ENCODE measurements at regions not wholly inside any gene's neighbourhood (a gene's known extent, or its start where the extent isn't known, plus 50 kb on each side); places are given as distances from the start of the nearest gene placed in this dataset.

GRCh38 chr15:62826561-62826960 lies 216.0 kb upstream of the TPM1 start:
- no peaks in the 10 kb centered on the region for H3K36me3 ChIP-seq (ENCODE audit: insufficient read depth, low read length)
- H3K27me3 ChIP-seq (ENCODE audit: insufficient read depth, low read length) = no peaks in the 10 kb centered on the region
- no peak overlapping the region for H3K27ac ChIP-seq (ENCODE audit: low read depth, low read length)
- H3K4me1 ChIP-seq (ENCODE audit: control insufficient read depth, insufficient read depth, low read length, unreplicated experiment) = peaks cover 17% of the 10 kb centered on the region
- no peak overlapping the region for H3K4me3 ChIP-seq (ENCODE audit: low read depth, low read length)
- H3K79me2 ChIP-seq (ENCODE audit: control insufficient read depth, insufficient read depth, low read length, unreplicated experiment) = no peaks in the 10 kb centered on the region
- no peak overlapping the region for H2AFZ ChIP-seq (ENCODE audit: low read length, unreplicated experiment)

- H3K27ac ChIP-seq (ENCODE audit: low read depth, low read length) = no peak overlapping the region
- H3K27me3 ChIP-seq (ENCODE audit: insufficient read depth, low read length) = no peaks in the 10 kb centered on the region
- H3K36me3 ChIP-seq (ENCODE audit: insufficient read depth, low read length) = no peaks in the 10 kb centered on the region
- H2AFZ ChIP-seq (ENCODE audit: low read length, unreplicated experiment) = no peak overlapping the region
- H3K4me1 ChIP-seq (ENCODE audit: control insufficient read depth, insufficient read depth, low read length, unreplicated experiment) = peaks cover 17% of the 10 kb centered on the region
- H3K79me2 ChIP-seq (ENCODE audit: control insufficient read depth, insufficient read depth, low read length, unreplicated experiment) = no peaks in the 10 kb centered on the region
- no peak overlapping the region for H3K4me3 ChIP-seq (ENCODE audit: low read depth, low read length)
Measured at GRCh38 chr15:62828364-62828763, 214.2 kb upstream of the TPM1 start.

GRCh38 chr15:62832231-62832630 lies 210.3 kb upstream of the TPM1 start:
- H3K79me2 ChIP-seq (ENCODE audit: control insufficient read depth, insufficient read depth, low read length, unreplicated experiment) = no peaks in the 10 kb centered on the region
- no peak overlapping the region for H2AFZ ChIP-seq (ENCODE audit: low read length, unreplicated experiment)
- H3K27ac ChIP-seq (ENCODE audit: low read depth, low read length) = no peak overlapping the region
- H3K4me1 ChIP-seq (ENCODE audit: control insufficient read depth, insufficient read depth, low read length, unreplicated experiment) = no peaks in the 10 kb centered on the region
- H3K4me3 ChIP-seq (ENCODE audit: low read depth, low read length) = no peak overlapping the region
- peaks cover 15% of the 10 kb centered on the region; the same call in 1 of the 2 replicates for H3K36me3 ChIP-seq (ENCODE audit: insufficient read depth, low read length)
- no peaks in the 10 kb centered on the region for H3K27me3 ChIP-seq (ENCODE audit: insufficient read depth, low read length)

GRCh38 chr15:62833646-62834045 lies 208.9 kb upstream of the TPM1 start:
- no peaks in the 10 kb centered on the region for H3K79me2 ChIP-seq (ENCODE audit: control insufficient read depth, insufficient read depth, low read length, unreplicated experiment)

DNA sequence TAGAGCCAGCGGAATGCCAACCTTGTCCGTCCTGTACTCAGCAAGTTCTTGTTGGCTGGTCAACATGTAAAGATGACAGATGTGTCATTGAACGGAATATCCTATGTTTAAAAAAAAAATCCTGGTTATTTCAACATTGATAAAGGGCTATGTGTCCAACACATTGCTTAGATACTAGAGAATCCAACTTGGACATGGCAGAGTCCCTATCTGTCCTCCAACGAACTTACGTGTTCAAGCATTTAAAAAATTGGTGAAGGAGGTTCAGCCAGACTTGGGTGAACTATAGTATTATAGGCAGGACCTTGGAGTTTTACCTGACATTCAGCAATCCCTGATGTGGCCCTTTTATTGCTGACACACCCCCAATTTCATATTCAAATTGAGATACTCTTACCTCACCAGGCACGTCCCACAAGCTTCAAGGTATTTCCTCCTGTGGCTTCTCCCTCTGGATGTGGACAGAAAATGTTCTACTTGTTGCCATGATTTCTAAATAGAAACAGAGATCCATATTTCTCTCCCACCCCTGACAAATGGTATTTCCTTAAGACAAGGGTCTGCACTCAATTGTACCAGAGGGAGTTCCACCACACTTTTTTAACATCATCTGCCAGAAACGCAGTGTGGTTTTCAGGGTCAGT lies 207.7 kb upstream of the TPM1 start:
- no peaks in the 10 kb centered on the region for H3K27me3 ChIP-seq (ENCODE audit: insufficient read depth, low read length)
- H2AFZ ChIP-seq (ENCODE audit: low read length, unreplicated experiment) = no peak overlapping the region
- peaks cover 16% of the 10 kb centered on the region; the same call in 1 of the 2 replicates for H3K36me3 ChIP-seq (ENCODE audit: insufficient read depth, low read length)
- H3K79me2 ChIP-seq (ENCODE audit: control insufficient read depth, insufficient read depth, low read length, unreplicated experiment) = no peaks in the 10 kb centered on the region
- no peak overlapping the region for H3K4me3 ChIP-seq (ENCODE audit: low read depth, low read length)
- H3K4me1 ChIP-seq (ENCODE audit: control insufficient read depth, insufficient read depth, low read length, unreplicated experiment) = no peaks in the 10 kb centered on the region
- H3K27ac ChIP-seq (ENCODE audit: low read depth, low read length) = no peak overlapping the region

More at GRCh38 chr15:62833646-62834045, 208.9 kb upstream of the TPM1 start:
- no peak overlapping the region for H3K4me3 ChIP-seq (ENCODE audit: low read depth, low read length)
- no peak overlapping the region for H2AFZ ChIP-seq (ENCODE audit: low read length, unreplicated experiment)
- H3K36me3 ChIP-seq (ENCODE audit: insufficient read depth, low read length) = peaks cover 15% of the 10 kb centered on the region; the same call in 1 of the 2 replicates
- H3K27me3 ChIP-seq (ENCODE audit: insufficient read depth, low read length) = no peaks in the 10 kb centered on the region
- no peaks in the 10 kb centered on the region for H3K4me1 ChIP-seq (ENCODE audit: control insufficient read depth, insufficient read depth, low read length, unreplicated experiment)
- no peak overlapping the region for H3K27ac ChIP-seq (ENCODE audit: low read depth, low read length)

GRCh38 chr15:62835351-62835750 lies 207.2 kb upstream of the TPM1 start:
- Histone ChIP-seq H3K4me1 (ENCODE audit: control insufficient read depth, insufficient read depth, low read length, unreplicated experiment) (no peaks in the 10 kb centered on the region), H3K27ac (ENCODE audit: low read depth, low read length) (no peak overlapping the region), H3K27me3 (ENCODE audit: insufficient read depth, low read length) (no peaks in the 10 kb centered on the region), H3K36me3 (ENCODE audit: insufficient read depth, low read length) (peaks cover 20% of the 10 kb centered on the region; the same call in 1 of the 2 replicates), H2AFZ (ENCODE audit: low read length, unreplicated experiment) (no peak overlapping the region), H3K79me2 (ENCODE audit: control insufficient read depth, insufficient read depth, low read length, unreplicated experiment) (no peaks in the 10 kb centered on the region), H3K4me3 (ENCODE audit: low read depth, low read length) (no peak overlapping the region)

- Histone ChIP-seq H3K27me3 (ENCODE audit: insufficient read depth, low read length) (no peaks in the 10 kb centered on the region), H2AFZ (ENCODE audit: low read length, unreplicated experiment) (no peak overlapping the region), H3K36me3 (ENCODE audit: insufficient read depth, low read length) (peaks cover 24% of the 10 kb centered on the region; the same call in 1 of the 2 replicates), H3K79me2 (ENCODE audit: control insufficient read depth, insufficient read depth, low read length, unreplicated experiment) (no peaks in the 10 kb centered on the region), H3K4me3 (ENCODE audit: low read depth, low read length) (no peak overlapping the region), H3K4me1 (ENCODE audit: control insufficient read depth, insufficient read depth, low read length, unreplicated experiment) (no peaks in the 10 kb centered on the region), H3K27ac (ENCODE audit: low read depth, low read length) (no peak overlapping the region)
Measured at GRCh38 chr15:62835762-62836161, 206.8 kb upstream of the TPM1 start.

- peaks cover 7% of the 10 kb centered on the region for H3K4me1 ChIP-seq (ENCODE audit: control insufficient read depth, insufficient read depth, low read length, unreplicated experiment)
- H3K27ac ChIP-seq (ENCODE audit: low read depth, low read length) = no peak overlapping the region
- no peak overlapping the region for H2AFZ ChIP-seq (ENCODE audit: low read length, unreplicated experiment)
- H3K36me3 ChIP-seq (ENCODE audit: insufficient read depth, low read length) = peaks cover 14% of the 10 kb centered on the region; the same call in 1 of the 2 replicates
- H3K27me3 ChIP-seq (ENCODE audit: insufficient read depth, low read length) = no peaks in the 10 kb centered on the region
- no peak overlapping the region for H3K4me3 ChIP-seq (ENCODE audit: low read depth, low read length)
- no peaks in the 10 kb centered on the region for H3K79me2 ChIP-seq (ENCODE audit: control insufficient read depth, insufficient read depth, low read length, unreplicated experiment)
Measured at GRCh38 chr15:62840526-62841268, 201.8 kb upstream of the TPM1 start.

DNA sequence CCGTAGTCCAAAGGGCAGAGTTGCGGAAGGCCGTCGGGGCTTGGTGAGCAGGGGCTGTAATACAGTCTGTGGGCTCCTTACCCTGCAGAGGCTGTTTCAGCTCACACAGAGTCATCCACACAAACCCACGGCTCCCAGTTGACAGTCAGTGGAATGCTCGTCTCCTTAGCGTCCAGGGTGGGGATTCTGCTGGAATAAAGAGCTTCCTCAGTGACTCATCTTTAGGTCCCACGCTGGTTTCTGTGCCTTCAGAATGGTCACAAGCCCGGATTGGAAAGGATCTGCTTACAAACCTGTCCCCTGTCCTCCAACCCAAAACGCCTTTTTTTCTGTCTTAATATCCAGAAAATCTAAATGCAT lies 201.3 kb upstream of the TPM1 start:
- no peaks in the 10 kb centered on the region for H3K79me2 ChIP-seq (ENCODE audit: control insufficient read depth, insufficient read depth, low read length, unreplicated experiment)
- peaks cover 12% of the 10 kb centered on the region for H3K4me1 ChIP-seq (ENCODE audit: control insufficient read depth, insufficient read depth, low read length, unreplicated experiment)
- H3K4me3 ChIP-seq (ENCODE audit: low read depth, low read length) = no peak overlapping the region
- peaks cover 14% of the 10 kb centered on the region; the same call in 1 of the 2 replicates for H3K36me3 ChIP-seq (ENCODE audit: insufficient read depth, low read length)
- H3K27me3 ChIP-seq (ENCODE audit: insufficient read depth, low read length) = no peaks in the 10 kb centered on the region
- no peak overlapping the region for H2AFZ ChIP-seq (ENCODE audit: low read length, unreplicated experiment)
- H3K27ac ChIP-seq (ENCODE audit: low read depth, low read length) = no peak overlapping the region

DNA sequence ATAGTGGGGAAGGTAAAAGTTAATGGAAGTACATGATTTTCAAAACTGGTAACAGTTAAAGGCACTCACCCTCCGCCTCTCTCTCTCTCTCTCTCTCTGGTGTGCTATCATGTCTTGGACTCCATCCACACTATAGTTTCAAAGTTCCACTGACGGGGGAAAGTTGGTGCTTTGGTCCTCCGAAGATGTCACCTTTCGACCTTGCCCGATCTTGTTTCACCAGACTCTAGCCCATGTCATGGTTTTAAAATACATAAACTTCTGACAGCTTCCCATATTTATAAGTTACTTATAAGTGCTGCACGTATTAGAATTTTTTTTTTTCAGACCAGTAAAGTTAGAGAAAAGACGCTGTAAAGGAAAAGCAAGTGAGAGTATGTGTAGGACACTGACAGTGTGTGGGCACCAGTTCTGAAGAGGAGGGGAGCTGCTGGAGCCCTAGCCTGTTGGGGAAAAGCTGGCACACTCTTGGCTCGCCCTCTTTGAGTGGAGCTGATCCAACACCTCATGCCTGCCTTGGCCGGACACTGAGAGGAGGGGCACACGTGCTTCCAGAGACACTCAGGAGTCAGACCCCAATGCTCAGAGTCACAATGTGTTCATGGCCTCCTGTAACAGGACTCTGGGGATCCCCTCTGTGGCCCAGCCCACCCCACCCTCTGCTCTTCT lies 200.5 kb upstream of the TPM1 start:
- no peaks in the 10 kb centered on the region for H3K79me2 ChIP-seq (ENCODE audit: control insufficient read depth, insufficient read depth, low read length, unreplicated experiment)
- H3K4me1 ChIP-seq (ENCODE audit: control insufficient read depth, insufficient read depth, low read length, unreplicated experiment) = peaks cover 12% of the 10 kb centered on the region
- H3K4me3 ChIP-seq (ENCODE audit: low read depth, low read length) = no peak overlapping the region
- H3K36me3 ChIP-seq (ENCODE audit: insufficient read depth, low read length) = peaks cover 11% of the 10 kb centered on the region; the same call in 1 of the 2 replicates
- H3K27ac ChIP-seq (ENCODE audit: low read depth, low read length) = no peak overlapping the region
- H3K27me3 ChIP-seq (ENCODE audit: insufficient read depth, low read length) = no peaks in the 10 kb centered on the region
- H2AFZ ChIP-seq (ENCODE audit: low read length, unreplicated experiment) = no peak overlapping the region
